Prostate gland (tissue), 2 donors: ENCODE measurements at regions not wholly inside any gene's neighbourhood (a gene's known extent, or its start where the extent isn't known, plus 50 kb on each side); places are given as distances from the start of the nearest gene placed in this dataset.

ENCODE experiments used
- DNase-seq: peaks from one replicate; pipeline ENCODE4 v3.0.0-alpha.2; 2019; ENCODE audit warnings: low spot score
- H3K27ac ChIP-seq, 2 donors: fragments of 200-600 bp; sonication (generic); 2 replicates each; pipeline ENCODE4 v1.5.1; 2017 to 2019
- H3K27me3 ChIP-seq: fragments of 200-600 bp; sonication (generic); replicated peaks from 2 replicates; pipeline ENCODE4 v1.5.1; 2019; ENCODE audit not compliant: insufficient read depth
- H3K36me3 ChIP-seq, 2 donors: fragments of 200-600 bp; sonication (generic); 1 replicate in 1 of 2; 2 replicates in 1 of 2; pipeline versions ENCODE4 v1.5.1 to v1.8.1; 2017 to 2019
- H3K4me1 ChIP-seq: fragments of 200-600 bp; sonication (generic); replicated peaks from 2 replicates; pipeline ENCODE4 v1.5.1; 2019
- H3K4me3 ChIP-seq, 2 donors: fragments of 200-600 bp; sonication (generic); 2 replicates each; pipeline ENCODE4 v1.5.1; 2017 to 2019
- H3K9me3 ChIP-seq: fragments of 200-600 bp; sonication (generic); 2 replicates; pipeline ENCODE4 v1.5.1; 2017
- POLR2A ChIP-seq: fragments of 450-650 bp; IDR thresholded peaks from one replicate; pipeline ENCODE4 v1.6.1; 2016; ENCODE audit warnings: antibody characterized with exemption, mild to moderate bottlenecking
- POLR2AphosphoS5 ChIP-seq: sonication (generic); formaldehyde crosslinking; IDR thresholded peaks from one replicate; pipeline ENCODE4 v1.6.1; 2017; ENCODE audit warnings: antibody characterized with exemption
- WGBS: methylation state at CpG from one replicate; pipeline ENCODE4 v1.1.5; 2018; 5-methylcytosine and 5-hydroxymethylcytosine counted together
- intact Hi-C: fragments of 100-400 bp; cut with DNase I; formaldehyde crosslinking; loops from one replicate; pipeline ENCODE4 v1.14.2; 2022
- TF ChIP-seq, protein P1 (sequence below), 4 experiments: fragments of 200-600 bp in 2 of 4; fragments of 450-650 bp in 2 of 4; sonication (generic) in 2 of 4; IDR thresholded peaks; 1 replicate in 3 of 4; 2 replicates in 1 of 4; pipeline ENCODE4 v1.5.1; 2016 to 2019; ENCODE audit warnings: antibody characterized with exemption in 4 of 4, mild to moderate bottlenecking in 2 of 4, moderate library complexity in 2 of 4

DNA sequence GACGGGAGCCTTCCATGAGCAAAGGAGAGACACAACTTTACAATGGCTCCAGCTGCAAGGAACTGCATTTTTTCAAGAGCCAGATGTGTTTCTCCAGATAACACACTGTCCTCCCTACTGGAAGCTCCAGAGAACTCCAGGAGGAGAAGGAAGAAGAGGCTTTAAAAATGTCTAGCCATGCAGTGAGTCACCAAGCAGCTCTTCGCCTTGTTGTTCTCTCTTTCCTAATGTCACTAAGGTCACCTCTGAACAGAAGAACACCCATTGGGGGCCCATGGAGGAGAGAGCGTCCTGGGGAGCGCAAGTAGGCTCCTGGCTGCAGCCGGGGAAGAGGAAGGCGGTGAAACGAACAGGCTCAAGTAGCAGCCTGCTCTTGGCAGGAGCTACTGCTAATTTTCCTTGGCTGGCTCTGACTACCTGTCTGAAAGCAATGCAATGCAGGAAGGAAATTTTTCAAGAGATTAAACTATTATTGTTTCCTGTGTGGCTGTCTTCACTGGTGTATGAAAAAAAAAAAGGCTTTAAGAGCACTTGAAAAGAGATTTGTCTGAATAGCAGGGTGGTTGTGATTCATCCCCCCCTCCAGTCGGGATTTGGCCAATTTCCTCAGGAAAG, 321.9 kb downstream of the SETD4 start:
- H3K27me3 ChIP-seq = no peaks in the 10 kb centered on the region
- WGBS = 21% methylated on average over 8 of the region's 8 CpGs
- DNase-seq = peak; percentile 39
- H3K9me3 ChIP-seq = no peaks in the 10 kb centered on the region
- H3K4me3 ChIP-seq = no peak overlapping the region
- TF ChIP-seq POLR2A = no peak
- TF ChIP-seq POLR2AphosphoS5 = peak; percentile 18
- TF ChIP-seq, protein P1, sequence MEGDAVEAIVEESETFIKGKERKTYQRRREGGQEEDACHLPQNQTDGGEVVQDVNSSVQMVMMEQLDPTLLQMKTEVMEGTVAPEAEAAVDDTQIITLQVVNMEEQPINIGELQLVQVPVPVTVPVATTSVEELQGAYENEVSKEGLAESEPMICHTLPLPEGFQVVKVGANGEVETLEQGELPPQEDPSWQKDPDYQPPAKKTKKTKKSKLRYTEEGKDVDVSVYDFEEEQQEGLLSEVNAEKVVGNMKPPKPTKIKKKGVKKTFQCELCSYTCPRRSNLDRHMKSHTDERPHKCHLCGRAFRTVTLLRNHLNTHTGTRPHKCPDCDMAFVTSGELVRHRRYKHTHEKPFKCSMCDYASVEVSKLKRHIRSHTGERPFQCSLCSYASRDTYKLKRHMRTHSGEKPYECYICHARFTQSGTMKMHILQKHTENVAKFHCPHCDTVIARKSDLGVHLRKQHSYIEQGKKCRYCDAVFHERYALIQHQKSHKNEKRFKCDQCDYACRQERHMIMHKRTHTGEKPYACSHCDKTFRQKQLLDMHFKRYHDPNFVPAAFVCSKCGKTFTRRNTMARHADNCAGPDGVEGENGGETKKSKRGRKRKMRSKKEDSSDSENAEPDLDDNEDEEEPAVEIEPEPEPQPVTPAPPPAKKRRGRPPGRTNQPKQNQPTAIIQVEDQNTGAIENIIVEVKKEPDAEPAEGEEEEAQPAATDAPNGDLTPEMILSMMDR (IDR thresholded peaks at IDR 0.05) = no peak
- no peaks in the 10 kb centered on the region for H3K36me3 ChIP-seq
- peak overlapping the region in 1 of 2 donors; percentile 46 for H3K27ac ChIP-seq
- intact Hi-C loops = no loop called here
- H3K4me1 ChIP-seq = no peaks in the 10 kb centered on the region

DNA sequence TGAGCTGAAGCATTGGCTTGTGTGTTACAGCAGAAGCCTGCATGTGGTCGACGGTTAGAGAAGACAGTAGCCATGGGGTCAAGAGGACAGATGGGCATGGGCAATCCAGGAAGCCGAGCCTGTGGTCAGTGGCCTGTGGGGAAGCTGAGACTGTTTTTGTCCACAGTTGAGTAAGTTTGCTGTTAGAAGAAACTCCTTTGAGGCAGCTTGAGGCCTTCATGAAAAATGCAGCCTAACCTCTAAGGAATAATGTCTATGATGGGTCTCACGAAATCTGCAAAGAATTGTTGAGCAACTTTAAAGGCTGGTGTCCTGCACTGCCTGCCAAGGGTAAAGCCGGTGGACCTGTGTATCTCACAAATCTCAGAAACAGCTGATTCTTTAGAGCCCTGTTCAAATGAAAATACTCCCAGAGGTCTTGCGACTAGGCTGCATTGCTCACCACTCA, 322.4 kb downstream of the SETD4 start:
- WGBS = 60% methylated on average over 6 of the region's 6 CpGs
- Histone ChIP-seq H3K27ac (peak overlapping the region in 1 of 2 donors; percentile 46), H3K4me3 (no peak overlapping the region), H3K9me3 (no peaks in the 10 kb centered on the region), H3K4me1 (no peaks in the 10 kb centered on the region), H3K36me3 (no peaks in the 10 kb centered on the region), H3K27me3 (no peaks in the 10 kb centered on the region)
- DNase-seq = no peak
- intact Hi-C loops = no loop called here
- no peak for TF ChIP-seq POLR2A
- TF ChIP-seq, protein P1 (IDR thresholded peaks at IDR 0.05) = no peak
- no peak for TF ChIP-seq POLR2AphosphoS5

DNA sequence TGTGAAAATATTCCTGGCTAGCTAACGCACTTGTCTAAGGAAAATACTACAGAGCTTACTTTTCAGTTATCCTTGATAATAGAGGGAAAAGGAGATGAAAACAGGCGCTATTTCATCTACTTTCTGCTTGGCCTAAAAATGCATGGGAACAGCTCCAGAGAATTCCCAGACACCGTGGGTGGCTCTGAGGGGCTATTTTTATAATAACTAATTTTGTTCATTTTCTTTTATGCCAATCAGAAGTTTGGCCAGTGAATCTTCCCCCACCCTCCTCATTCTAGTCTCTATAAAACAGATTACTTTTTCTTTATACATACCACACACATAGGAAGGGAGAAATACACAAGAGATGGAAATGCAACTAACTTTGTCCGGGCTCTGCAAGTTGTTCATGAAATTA, 322.9 kb downstream of the SETD4 start:
- intact Hi-C loops = no loop called here
- Histone ChIP-seq H3K27me3 (no peaks in the 10 kb centered on the region), H3K4me3 (no peak overlapping the region), H3K36me3 (no peaks in the 10 kb centered on the region), H3K9me3 (no peaks in the 10 kb centered on the region), H3K4me1 (no peaks in the 10 kb centered on the region), H3K27ac (no peak overlapping the region)
- no peak for TF ChIP-seq POLR2AphosphoS5
- TF ChIP-seq, protein P1 (IDR thresholded peaks at IDR 0.05) = no peak
- WGBS = 79% methylated on average over 4 of the region's 4 CpGs
- no peak for DNase-seq

DNA sequence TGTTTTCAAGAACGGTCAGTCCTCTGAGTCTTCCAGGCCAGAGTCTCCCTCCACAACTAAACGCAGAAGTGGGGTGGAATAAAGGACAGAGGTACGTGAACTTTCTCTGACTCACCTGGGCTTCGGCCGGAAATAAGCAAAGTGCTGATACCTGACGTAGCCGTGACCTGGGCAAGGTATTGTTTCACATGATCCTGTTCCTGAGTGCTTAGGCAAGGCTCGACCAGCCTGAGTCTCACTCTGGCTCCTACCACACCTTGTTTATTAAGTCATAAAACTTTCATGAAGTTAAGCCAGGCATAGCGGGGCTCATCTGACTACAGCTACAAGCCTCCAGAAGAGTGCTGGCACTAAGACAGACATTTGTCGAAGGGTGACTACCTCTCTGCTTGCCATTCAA, 327.5 kb downstream of the SETD4 start:
- H3K9me3 ChIP-seq = no peaks in the 10 kb centered on the region
- no peak overlapping the region for H3K4me3 ChIP-seq
- DNase-seq = peak; percentile 19
- no peak overlapping the region for H3K27ac ChIP-seq
- TF ChIP-seq POLR2AphosphoS5 (peak; percentile 22), POLR2A (no peak)
- TF ChIP-seq, protein P1 (IDR thresholded peaks at IDR 0.05) = no peak
- no peaks in the 10 kb centered on the region for H3K4me1 ChIP-seq
- H3K36me3 ChIP-seq = no peaks in the 10 kb centered on the region
- intact Hi-C loops = no loop called here
- H3K27me3 ChIP-seq = no peaks in the 10 kb centered on the region
- WGBS = 66% methylated on average over 10 of the region's 10 CpGs

DNA sequence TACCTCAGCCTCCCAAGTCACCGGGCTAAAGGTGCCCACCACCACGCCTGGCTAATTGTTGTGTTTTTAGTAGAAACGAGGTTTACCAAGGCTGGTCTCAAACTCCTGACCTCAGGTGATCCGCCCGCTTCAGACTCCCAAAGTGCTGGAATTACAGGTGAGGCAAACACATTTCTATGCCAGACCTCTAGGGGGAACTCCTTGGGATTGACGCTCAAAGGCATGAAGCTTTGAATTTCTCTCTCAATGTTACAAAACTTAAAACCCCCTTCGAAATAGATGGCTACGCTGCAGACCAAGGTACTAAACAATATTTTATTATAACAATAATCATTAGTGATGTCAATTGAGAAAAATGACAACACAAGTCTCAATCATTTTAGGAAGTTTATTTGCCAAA, 330.0 kb downstream of the SETD4 start:
- 93% methylated on average over 8 of the region's 8 CpGs for WGBS
- Histone ChIP-seq H3K9me3 (no peaks in the 10 kb centered on the region), H3K27me3 (no peaks in the 10 kb centered on the region), H3K4me3 (no peak overlapping the region), H3K4me1 (no peaks in the 10 kb centered on the region), H3K36me3 (no peaks in the 10 kb centered on the region), H3K27ac (no peak overlapping the region)
- intact Hi-C loops = no loop called here
- no peak for TF ChIP-seq POLR2A
- TF ChIP-seq, protein P1 (IDR thresholded peaks at IDR 0.05) = no peak
- no peak for TF ChIP-seq POLR2AphosphoS5
- no peak for DNase-seq
